Skin of body (tissue), 1 donor: ENCODE measurements at regions not wholly inside any gene's neighbourhood (a gene's known extent, or its start where the extent isn't known, plus 50 kb on each side); places are given as distances from the start of the nearest gene placed in this dataset.
"Not testable (repeated sequence)": the region's sequence is repeated elsewhere in the genome, so short reads cannot be mapped to it uniquely, and the experiment has no call there.

Source experiments
- DNase-seq: peaks from one replicate; lab custom pipeline; 2025; lab: John Stamatoyannopoulos, UW

- not testable (repeated sequence) for DNase-seq
These were observed 128.2 kb downstream of the NPIPB11 start for GRCh38 chr16:29278097-29278871.

DNA sequence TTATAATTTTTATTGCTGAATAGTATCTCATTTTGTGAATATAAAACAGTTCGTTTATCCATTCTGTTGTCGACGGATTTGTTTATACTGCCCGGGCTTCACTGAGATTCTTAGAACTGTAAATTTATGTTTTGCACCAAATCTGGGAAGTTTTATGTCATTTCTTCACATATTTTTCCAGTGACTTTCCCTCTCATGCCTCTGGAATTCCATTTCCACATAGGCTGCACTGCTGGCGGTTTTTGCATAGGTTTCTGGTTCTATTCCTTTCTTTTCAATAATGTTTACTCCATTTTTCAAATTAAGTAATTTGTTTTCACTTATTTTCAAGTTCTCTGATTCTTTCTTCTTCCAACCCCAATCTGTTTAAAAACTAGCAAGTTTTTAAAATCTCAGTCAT, 130.1 kb downstream of the NPIPB11 start:
- DNase-seq, result not testable (repeated sequence)

DNA sequence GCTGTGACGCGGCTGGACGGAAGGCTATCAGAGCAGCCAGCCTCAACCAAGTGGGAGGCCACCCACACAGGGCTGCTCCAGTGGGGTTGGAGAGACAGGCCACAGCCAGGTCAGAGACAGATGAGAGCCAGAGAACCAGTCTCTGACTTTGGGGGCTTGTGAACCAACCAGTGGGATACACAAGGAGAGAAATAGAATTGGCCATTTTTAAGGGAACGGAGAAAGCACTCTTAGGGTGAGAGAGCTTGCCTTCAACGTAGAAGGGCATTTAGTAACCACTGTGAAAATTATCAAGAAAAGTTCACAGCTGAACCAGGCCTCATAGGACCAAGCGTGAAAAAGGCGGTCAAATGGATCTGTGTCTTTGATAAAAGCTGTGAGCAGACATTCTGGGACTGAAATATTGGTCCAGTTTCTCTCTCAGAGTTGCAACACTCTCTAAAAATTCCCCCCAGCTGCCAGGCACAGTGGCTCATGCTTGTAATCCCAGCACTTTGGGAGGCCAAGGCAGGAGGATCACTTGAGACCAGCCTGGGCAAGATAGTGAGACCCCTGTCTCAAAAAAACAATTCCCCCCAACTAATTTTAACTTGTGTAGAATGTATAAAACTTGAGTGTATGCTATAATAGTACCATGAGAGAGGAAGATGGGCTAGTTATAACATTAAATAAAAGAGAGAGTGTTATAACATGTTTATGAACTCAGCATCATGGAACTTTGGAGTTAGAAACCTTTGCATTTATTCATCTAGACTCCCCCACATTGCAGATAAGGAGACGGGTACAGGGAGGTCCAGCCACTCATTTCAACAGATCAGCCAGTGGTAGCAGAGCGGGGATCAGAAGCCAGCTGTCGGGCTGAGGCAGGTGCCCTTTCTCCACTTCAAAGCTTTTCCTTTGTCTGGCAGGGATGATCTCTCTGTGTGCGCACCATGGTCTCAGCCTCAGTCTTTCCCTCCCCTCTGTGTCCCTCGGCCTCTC, 132.2 kb downstream of the NPIPB11 start:
- not testable (repeated sequence) for DNase-seq

DNA sequence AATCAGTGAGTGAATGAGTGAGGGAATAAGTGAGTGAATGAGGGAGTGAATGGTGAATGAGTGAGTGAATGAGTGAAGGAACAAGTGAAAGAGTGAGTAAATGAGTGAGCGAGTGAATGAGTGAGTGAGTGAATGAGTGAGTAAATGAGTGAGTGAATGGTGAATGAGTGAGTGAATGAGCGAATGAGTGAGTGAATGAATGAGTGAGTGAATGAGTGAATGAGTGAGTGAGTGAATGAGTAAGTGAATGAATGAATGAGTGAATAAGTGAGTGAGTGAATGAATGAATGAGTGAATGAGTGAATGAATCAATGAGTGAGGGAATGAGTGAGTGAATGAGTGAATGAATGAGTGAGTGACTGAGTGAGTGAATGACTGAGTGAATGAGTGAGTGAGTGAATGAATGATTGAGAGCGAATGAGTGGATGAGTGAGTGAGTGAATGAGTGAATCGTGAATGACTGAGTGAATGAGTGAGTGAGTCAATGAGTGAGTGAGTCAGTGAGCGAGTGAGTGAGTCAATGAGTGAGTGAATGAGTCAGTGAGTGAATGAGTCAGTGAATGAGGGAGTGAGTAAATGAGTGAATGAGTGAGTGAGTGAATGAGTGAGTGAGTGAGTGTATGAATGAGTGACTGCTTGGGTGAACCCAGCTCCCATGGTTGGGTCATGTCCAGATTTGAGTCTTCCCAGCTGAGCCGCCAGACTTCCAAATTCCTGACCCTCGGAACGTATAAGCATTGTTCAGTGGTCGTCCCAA, 133.0 kb downstream of the NPIPB11 start:
- not testable (repeated sequence) for DNase-seq

GRCh38 chr16:29271721-29272675, 134.5 kb downstream of the NPIPB11 start:
- DNase-seq, result not testable (repeated sequence)

GRCh38 chr16:29270923-29271322, 135.6 kb downstream of the NPIPB11 start:
- not testable (repeated sequence) for DNase-seq

GRCh38 chr16:29270033-29270432, 136.5 kb downstream of the NPIPB11 start:
- not testable (repeated sequence) for DNase-seq

- DNase-seq, result not testable (repeated sequence)
These were observed 137.2 kb downstream of the NPIPB11 start for GRCh38 chr16:29269192-29269811.

DNA sequence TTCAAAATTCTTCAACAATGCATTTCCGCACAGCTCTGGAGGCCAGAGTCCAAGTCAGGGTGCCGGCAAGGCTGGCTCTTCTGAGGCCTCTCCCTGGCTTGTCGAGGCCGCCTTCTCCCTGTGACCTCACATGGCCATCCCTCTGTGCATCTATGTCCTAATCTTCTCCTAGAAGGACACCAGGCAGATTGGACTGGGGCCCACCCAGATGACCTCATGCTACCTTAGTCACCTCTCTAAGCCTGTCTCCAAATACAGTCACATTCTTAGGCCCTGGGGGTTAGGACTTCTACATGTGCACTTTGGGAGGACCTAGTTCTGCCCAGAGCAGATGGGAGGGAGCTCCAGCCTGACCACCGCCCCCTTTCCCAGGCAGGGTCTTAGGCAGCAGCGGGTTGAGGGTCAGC, 137.7 kb downstream of the NPIPB11 start:
- not testable (repeated sequence) for DNase-seq

DNA sequence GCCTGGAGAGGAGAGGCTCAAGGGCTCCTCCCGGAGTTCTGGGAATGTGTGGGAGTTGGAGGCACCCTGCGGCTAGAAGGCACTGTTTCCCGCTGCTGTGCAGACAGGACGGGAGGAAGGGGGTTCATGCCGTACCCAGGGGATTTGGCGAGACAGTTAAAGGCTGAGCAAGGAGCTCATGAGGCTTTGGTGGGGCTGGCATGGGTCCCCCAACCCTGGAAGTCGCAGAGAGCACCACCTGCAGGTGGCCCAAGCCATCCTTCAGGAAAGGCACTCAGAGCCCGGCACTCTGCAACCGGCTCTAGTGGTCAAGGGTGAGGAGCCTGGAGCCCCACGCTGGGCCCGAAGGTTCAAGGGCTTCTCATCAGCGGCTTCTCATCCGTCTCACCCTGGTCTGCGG, 138.2 kb downstream of the NPIPB11 start:
- not testable (repeated sequence) for DNase-seq

DNA sequence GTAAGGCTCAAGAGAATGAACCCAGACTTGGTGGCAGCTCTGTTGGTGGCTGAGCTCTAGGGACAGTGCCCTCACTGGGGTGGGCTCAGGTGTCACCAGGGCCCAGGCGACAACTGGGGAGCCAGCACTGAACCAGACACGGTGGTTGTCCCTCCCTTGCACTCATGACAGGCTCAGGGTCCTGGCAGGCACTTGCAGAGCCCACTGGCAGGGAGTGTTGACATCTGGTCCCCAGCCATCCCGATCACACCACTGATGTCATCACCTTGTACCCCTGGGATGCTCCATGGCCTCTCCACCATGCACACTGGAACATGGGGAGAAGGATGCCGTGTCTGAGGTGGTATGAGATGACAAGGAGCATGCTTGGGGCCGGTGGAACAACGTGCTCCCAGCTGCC, 138.6 kb downstream of the NPIPB11 start:
- DNase-seq, result not testable (repeated sequence)

- not testable (repeated sequence) for DNase-seq
These were observed 139.4 kb downstream of the NPIPB11 start for GRCh38 chr16:29267055-29267619.

DNA sequence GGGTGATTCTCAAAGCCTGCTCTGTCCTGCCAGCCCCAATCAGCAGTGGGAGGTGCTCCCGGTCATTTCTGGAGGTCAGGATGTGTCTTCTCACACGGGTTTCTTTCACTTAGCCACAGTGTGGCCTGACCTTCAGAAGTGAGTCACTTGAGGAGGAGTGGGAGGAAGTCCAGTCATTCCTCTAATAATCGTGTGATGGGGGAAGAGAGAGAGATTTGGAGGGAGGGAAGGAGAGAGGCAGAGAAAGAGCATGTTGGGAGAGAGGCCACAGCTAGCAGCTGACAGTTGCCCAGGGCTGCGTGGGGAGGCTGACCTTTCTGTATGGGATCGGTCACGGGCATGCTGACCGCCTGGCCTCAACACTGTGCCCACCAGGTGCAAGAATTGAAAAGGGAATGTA, 139.9 kb downstream of the NPIPB11 start:
- not testable (repeated sequence) for DNase-seq

DNA sequence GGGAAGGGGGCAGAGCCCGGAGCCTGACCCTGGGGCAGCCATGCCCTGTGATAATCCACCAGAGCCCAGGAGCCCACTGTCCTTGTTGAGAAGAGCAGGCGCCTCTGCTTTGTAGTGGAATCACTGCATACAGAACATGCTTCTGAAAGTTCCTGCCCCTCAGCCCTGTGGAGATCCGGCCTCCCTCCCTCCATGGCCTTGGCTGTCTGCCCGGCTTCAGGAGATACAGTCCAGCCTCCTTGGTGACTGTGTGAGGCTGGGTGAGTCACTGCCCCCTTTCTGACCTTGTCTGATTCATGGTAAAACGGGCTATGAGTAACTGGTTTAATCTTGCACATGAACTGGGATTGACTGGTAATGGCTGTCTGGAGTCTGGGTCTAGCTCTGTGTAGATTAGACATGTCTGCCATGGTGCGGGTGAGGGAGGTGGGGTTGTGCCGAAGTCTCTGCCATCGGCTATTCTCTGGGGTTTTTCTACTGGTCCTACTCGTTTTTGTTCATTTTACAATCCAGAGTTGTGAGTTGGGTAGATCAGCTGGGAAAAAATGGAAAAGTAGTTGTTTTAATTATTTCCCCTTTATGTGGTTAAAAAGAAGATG, 141.2 kb downstream of the NPIPB11 start:
- DNase-seq, result not testable (repeated sequence)

GRCh38 chr16:29264080-29264837, 142.3 kb downstream of the NPIPB11 start:
- DNase-seq, result not testable (repeated sequence)

- not testable (repeated sequence) for DNase-seq
These were observed 143.8 kb downstream of the NPIPB11 start for GRCh38 chr16:29262725-29263124.

DNA sequence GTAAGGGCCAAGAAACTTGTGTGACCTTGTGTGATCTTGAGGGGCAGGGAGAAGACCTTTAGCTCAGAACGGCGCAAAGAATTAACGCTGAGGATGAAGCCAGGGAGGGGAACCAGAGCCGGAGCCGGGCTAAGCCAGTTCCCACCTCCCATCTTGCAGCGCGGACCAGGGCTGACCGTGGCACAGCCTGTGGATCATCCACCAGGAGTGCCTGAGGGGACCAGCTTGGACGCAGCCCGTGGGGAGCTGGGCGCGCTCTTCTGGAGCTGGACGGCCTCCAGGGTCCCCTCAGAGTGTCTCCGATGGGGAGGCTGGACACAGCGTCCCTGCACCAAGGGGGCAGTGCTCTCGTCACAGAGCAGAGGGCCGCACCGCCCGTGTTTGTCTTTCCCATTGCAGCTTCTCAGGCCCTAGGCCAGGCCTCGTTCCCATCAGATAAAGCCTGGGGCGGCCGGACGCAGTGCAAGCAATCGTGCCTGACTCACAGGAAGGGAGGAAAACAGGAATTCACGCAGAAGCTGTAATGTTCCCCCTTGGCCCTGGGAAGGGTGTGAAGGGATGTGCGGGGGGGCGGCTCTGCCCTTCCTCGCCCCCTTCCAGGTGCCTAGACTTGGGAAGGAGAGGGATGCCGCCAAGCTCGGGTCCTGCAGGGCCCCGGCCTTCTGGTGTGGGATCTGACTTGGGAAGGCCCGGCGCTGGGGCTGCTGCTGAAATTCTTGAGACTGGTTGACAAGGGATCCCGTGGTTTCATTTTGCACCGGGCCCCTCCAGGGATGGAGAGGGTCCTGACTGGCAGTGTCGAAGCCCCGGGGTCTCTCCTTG, 144.9 kb downstream of the NPIPB11 start:
- DNase-seq, result not testable (repeated sequence)
